ENCODE measurements at regions not wholly inside any gene's neighbourhood (a gene's known extent, or its start where the extent isn't known, plus 50 kb on each side); places are given as distances from the start of the nearest gene placed in this dataset.

- H3K9me2 ChIP-seq (replicated peaks; ENCODE audit: low read length) = no peaks in the 10 kb centered on the region
- intact Hi-C loops (cut with micrococcal nuclease) = no loop called here
- no peak overlapping the region for H2AFZ ChIP-seq (ENCODE audit: low read length)
- no peak overlapping the region for H3K27ac ChIP-seq (ENCODE audit: low read length)
- no peaks in the 10 kb centered on the region for H3K9me3 ChIP-seq (ENCODE audit: low read length)
- ChIA-PET POLR2A (ENCODE audit: unreplicated experiment) (no interaction called here), CTCF (no interaction called here)
- no peak for ATAC-seq
- no TSS peak for BruUV-seq (replicated peaks)
- H3K4me3 ChIP-seq (ENCODE audit: low read length) = no peak overlapping the region
- H3K36me3 ChIP-seq (ENCODE audit: low read depth, low read length) = no peaks in the 10 kb centered on the region
- no peak overlapping the region for H3K4me2 ChIP-seq (ENCODE audit: low read length)
- H3K79me2 ChIP-seq (ENCODE audit: low read length) = no peaks in the 10 kb centered on the region
- H3K27me3 ChIP-seq (ENCODE audit: low read length) = no peaks in the 10 kb centered on the region
- H3K9ac ChIP-seq (ENCODE audit: low read length) = no peak overlapping the region
- TF ChIP-seq CTCF (conservative IDR thresholded peaks at IDR 0.05; ENCODE audit: low read depth, low read length) (no peak), EZH2 (IDR thresholded peaks at IDR 0.05; ENCODE audit: low read length, unreplicated experiment) (no peak), EZH2phosphoT487 (IDR thresholded peaks at IDR 0.05; ENCODE audit: borderline replicate concordance, low read length) (no peak)
- H3K4me1 ChIP-seq (ENCODE audit: insufficient read depth, low read length) = peaks cover 19% of the 10 kb centered on the region
- no peak for DNase-seq
- H4K20me1 ChIP-seq (ENCODE audit: low read length) = no peaks in the 10 kb centered on the region
- H3F3A ChIP-seq (ENCODE audit: low read length, unreplicated experiment) = no peaks in the 10 kb centered on the region
Observed at GRCh38 chr1:56194701-56195300, 384.6 kb downstream of the PLPP3 start.

DNA sequence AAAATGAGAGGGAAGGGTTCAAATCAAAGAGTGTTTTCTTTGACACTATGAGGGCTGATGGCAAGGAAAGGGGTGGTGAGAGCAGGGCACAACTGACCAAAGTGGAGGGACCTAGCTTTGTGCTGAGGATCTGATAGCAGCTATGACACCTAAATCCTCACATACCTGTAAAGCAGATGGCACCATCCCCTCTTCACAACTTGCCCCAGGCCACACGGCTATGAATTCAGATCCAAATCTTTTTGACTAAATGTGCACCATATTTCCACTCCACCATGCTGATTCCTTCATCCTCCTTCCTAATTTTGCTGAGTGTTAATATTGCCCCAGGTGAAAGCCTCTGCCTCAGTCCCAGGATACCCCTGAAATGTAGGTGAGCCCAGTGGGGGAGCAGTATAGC, 385.7 kb downstream of the PLPP3 start:
- H3K4me3 ChIP-seq (ENCODE audit: low read length) = no peak overlapping the region
- H3K9me3 ChIP-seq (ENCODE audit: low read length) = no peaks in the 10 kb centered on the region
- TF ChIP-seq EZH2phosphoT487 (IDR thresholded peaks at IDR 0.05; ENCODE audit: borderline replicate concordance, low read length) = no peak
- TF ChIP-seq EZH2 (IDR thresholded peaks at IDR 0.05; ENCODE audit: low read length, unreplicated experiment) = no peak
- TF ChIP-seq CTCF (conservative IDR thresholded peaks at IDR 0.05; ENCODE audit: low read depth, low read length) = no peak
- no peaks in the 10 kb centered on the region for H3K9me2 ChIP-seq (replicated peaks; ENCODE audit: low read length)
- no peak overlapping the region for H3K27ac ChIP-seq (ENCODE audit: low read length)
- H4K20me1 ChIP-seq (ENCODE audit: low read length) = no peaks in the 10 kb centered on the region
- ATAC-seq = no peak
- intact Hi-C loops (cut with micrococcal nuclease) = no loop called here
- no peak overlapping the region for H3K4me2 ChIP-seq (ENCODE audit: low read length)
- BruUV-seq (replicated peaks) = no TSS peak
- no peak for DNase-seq
- no peaks in the 10 kb centered on the region for H3K27me3 ChIP-seq (ENCODE audit: low read length)
- H3F3A ChIP-seq (ENCODE audit: low read length, unreplicated experiment) = no peaks in the 10 kb centered on the region
- H3K9ac ChIP-seq (ENCODE audit: low read length) = no peak overlapping the region
- H3K36me3 ChIP-seq (ENCODE audit: low read depth, low read length) = no peaks in the 10 kb centered on the region
- no peaks in the 10 kb centered on the region for H3K79me2 ChIP-seq (ENCODE audit: low read length)
- ChIA-PET POLR2A (ENCODE audit: unreplicated experiment) (no interaction called here), CTCF (no interaction called here)
- no peak overlapping the region for H2AFZ ChIP-seq (ENCODE audit: low read length)
- H3K4me1 ChIP-seq (ENCODE audit: insufficient read depth, low read length) = peaks cover 19% of the 10 kb centered on the region

DNA sequence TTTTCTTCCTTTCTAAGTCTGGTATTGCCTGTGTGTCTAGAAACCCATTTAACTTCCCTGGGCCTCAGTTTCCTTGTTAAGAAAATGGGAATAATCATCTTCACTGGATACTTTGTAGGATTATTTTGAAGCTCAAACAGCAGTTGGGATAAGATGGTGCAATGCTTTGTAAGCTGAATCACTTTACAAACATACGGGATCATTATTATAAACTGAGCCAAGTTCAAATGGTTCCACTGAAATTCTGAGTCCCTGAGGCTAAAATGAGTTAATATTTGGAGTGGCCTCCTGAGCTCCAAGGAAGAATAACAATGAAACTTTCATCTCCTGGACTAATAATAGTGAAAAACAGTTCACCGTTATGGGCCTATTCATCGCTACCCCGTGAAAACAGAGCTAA, 388.0 kb downstream of the PLPP3 start:
- ATAC-seq (peak; percentile 84), DNase-seq (peak; percentile 88)
- Histone ChIP-seq H3F3A (ENCODE audit: low read length, unreplicated experiment) (no peaks in the 10 kb centered on the region), H3K9ac (ENCODE audit: low read length) (no peak overlapping the region), H3K4me2 (ENCODE audit: low read length) (peak overlapping the region; percentile 40), H3K9me2 (replicated peaks; ENCODE audit: low read length) (no peaks in the 10 kb centered on the region), H3K4me1 (ENCODE audit: insufficient read depth, low read length) (peaks cover 19% of the 10 kb centered on the region), H3K27me3 (ENCODE audit: low read length) (no peaks in the 10 kb centered on the region), H3K79me2 (ENCODE audit: low read length) (no peaks in the 10 kb centered on the region), H2AFZ (ENCODE audit: low read length) (peak overlapping the region; percentile 32; the same call in 1 of the 2 replicates), H4K20me1 (ENCODE audit: low read length) (no peaks in the 10 kb centered on the region), H3K9me3 (ENCODE audit: low read length) (no peaks in the 10 kb centered on the region), H3K27ac (ENCODE audit: low read length) (peak overlapping the region; percentile 71), H3K36me3 (ENCODE audit: low read depth, low read length) (no peaks in the 10 kb centered on the region), H3K4me3 (ENCODE audit: low read length) (no peak overlapping the region)
- no TSS peak for BruUV-seq (replicated peaks)
- ChIA-PET CTCF (interaction anchor here (0.9 kb wide), 1 partner anchor 606 kb away, joined by 4 read pairs; no protein-coding TSS in a partner anchor), POLR2A (ENCODE audit: unreplicated experiment) (interaction anchor here (0.6 kb wide), 1 partner anchor 657 kb away, joined by 5 read pairs; no protein-coding TSS in a partner anchor)
- intact Hi-C loops (cut with micrococcal nuclease) = no loop called here
- no peak for TF ChIP-seq EZH2 (IDR thresholded peaks at IDR 0.05; ENCODE audit: low read length, unreplicated experiment)
- no peak for TF ChIP-seq EZH2phosphoT487 (IDR thresholded peaks at IDR 0.05; ENCODE audit: borderline replicate concordance, low read length)
- TF ChIP-seq CTCF (conservative IDR thresholded peaks at IDR 0.05; ENCODE audit: low read depth, low read length) = no peak
